GM18951 (cell line): ENCODE measurements at regions not wholly inside any gene's neighbourhood (a gene's known extent, or its start where the extent isn't known, plus 50 kb on each side); places are given as distances from the start of the nearest gene placed in this dataset.

Source experiments
- POLR2A ChIP-seq: IDR thresholded peaks from 4 replicates; pipeline ENCODE4 v1.6.1; 2011; ENCODE audit warnings: mild to moderate bottlenecking; ENCODE audit not compliant: insufficient read length, insufficient read depth; ENCODE audit errors: extremely low read depth
- in situ Hi-C: fragments of 300-500 bp; cut with MboI; formaldehyde crosslinking; loops from one replicate; pipeline ENCODE4 v1.12.0; 2022; ENCODE audit warnings: low sequenced_read_pairs, mixed read lengths, inconsistent platforms; ENCODE audit not compliant: unreplicated experiment

DNA sequence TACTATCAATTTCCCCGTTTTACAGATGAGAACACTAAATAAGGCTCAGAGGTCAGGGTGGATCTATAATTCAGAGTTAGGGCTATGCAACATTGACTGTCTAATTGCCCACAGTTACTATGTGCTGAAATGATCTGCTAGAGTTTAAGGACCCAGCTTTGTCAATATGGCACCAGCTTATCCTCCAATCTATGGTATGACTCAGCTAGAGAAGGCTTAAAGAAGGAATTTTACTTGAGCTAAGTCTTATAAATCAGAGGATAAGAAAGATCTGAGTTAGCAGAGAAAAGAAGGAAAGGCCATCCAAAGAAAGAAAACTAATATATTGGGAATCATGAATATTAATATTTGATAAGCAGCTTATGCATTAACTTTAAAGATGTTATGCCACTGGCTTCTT lies 78.1 kb downstream of the ASB9 start:
- in situ Hi-C loops: no loop called here
- no peak for TF ChIP-seq POLR2A

DNA sequence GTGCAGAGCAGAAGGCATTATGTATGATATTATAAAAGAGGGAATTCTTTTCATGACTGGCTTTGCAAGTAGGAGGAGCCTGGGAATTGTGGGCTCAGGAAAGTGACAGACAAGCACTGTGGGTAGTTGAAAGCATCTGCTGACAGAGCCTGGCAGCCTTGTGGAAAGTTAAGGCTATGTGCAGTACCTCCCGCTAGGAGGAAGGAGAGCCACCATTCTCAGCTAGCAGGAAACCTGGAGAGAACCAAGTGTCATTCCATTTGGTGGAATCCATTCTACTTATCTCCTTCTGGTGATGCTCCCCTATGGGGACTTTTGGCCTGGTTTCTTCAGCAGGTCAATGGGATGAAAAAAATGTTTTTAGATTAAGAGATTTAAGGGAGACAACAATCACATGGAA lies 81.8 kb downstream of the ASB9 start:
- no peak for TF ChIP-seq POLR2A
- in situ Hi-C loops: no loop called here

DNA sequence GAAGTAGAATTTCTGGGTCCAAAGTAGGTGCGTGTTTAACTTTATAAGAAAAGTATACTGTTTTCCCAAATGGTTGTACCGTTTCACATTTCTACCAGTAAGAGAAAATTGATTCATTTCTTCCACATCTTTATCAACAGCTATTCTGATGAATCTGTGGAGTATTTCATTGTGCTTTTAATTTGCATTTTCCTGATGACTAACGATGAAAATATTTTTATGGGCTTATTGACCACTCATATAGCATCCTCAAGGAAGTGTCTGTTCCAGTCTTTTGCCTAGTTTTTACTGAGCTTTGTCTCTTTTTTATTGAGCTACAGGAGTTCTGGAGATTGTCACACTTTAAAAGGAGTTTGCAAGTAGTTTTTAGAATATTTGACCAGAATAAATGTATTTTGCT lies 92.6 kb downstream of the ASB9 start:
- in situ Hi-C loops: no loop called here
- no peak for TF ChIP-seq POLR2A

DNA sequence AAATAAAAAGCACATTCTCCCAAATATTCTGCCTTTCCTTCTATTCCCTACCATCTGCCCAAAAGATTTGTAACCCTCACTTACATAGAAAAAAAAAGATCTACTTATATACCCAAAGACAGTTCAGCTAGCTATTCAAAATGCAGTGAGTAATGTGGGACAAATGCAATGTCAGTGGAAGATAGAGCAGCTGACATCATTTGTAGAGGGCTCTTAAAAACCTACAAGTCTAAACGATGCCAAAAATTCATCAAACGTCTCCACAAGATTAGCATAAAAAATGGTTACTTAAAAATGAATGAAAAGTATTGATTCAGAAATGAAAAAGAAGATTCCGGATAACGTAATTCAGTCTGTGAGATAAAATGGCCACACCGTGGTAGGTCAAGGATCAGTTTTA lies 96.5 kb downstream of the ASB9 start:
- in situ Hi-C loops: no loop called here
- TF ChIP-seq POLR2A: no peak

DNA sequence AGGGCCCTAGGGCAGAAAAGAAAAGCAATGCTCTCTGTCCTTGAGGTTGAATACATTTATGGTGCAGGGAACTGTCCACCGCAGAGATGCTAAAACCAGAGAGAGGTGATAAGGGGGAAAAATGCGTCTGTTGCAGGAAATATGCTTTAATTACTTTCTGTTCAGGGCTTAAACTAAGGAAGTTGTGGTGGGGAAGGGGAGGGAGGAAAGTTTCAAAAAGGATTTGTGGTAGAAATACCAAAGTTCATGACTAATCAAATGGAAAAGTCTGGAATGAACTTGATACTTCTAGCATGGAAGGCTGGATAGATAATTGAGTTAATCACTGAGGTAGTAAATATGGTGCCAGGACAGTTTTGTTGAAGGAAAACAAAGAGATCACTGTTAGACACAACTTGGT lies 99.0 kb downstream of the ASB9 start:
- in situ Hi-C loops: no loop called here

DNA sequence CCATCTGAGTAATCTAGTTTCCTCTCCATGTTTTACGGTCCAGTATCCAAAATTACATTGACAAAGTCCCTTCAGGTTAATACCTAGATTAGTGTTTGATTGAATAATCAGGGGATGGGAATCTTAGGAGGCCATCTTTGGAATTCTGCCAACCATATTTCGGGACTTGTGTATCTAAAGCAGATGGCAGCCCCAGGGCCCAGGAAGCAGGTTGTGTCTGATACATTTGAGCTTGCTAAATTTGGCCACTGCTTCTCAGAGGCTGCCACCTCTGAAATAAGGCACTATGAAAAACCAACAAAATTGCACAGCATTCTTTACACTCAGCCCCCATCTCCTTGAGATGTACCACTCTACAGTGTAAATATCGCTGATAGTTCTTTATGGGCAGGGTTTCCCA lies 102.1 kb downstream of the ASB9 start:
- TF ChIP-seq POLR2A: no peak
- in situ Hi-C loops: no loop called here

More for the DNA sequence above, 99.0 kb downstream of the ASB9 start:
- TF ChIP-seq POLR2A: no peak

DNA sequence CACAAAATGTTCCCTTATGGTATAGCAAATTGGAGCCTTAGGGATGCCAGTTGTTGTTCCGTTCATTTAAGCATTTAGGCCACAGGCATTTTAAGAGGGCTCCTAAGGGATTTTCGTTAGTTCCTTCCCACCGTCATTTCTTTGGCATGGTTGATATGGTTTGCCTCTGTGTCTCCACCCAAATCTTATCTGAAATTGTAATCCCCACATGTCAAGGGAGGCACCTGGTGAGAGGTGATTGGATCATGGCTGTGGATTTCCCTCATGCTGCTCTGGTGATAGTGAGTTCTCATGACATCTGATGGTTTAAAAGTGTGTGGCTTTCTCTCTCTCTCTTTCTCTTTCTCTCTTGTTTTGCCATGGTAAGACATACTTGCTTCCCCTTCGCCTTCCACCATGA lies 104.1 kb downstream of the ASB9 start:
- no peak for TF ChIP-seq POLR2A
- in situ Hi-C loops: no loop called here

DNA sequence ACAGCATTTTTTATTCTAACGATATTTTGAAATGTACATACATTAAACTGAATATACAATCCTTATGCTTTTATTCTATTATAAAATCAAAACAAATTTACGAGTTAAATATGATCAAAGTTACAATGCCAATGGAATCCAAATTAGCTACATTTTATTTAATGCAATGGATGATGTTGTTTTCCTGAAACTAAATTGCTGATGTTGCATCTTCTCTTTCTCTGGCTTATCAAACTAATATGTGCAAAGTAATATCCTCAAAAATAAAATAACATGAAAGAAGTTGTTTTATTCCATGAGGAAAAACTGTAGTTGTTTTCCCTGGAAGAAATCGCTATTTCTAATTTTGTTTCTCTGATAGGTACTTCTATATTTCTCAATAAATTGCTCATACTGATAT lies 106.8 kb downstream of the ASB9 start:
- TF ChIP-seq POLR2A: no peak
- in situ Hi-C loops: no loop called here

DNA sequence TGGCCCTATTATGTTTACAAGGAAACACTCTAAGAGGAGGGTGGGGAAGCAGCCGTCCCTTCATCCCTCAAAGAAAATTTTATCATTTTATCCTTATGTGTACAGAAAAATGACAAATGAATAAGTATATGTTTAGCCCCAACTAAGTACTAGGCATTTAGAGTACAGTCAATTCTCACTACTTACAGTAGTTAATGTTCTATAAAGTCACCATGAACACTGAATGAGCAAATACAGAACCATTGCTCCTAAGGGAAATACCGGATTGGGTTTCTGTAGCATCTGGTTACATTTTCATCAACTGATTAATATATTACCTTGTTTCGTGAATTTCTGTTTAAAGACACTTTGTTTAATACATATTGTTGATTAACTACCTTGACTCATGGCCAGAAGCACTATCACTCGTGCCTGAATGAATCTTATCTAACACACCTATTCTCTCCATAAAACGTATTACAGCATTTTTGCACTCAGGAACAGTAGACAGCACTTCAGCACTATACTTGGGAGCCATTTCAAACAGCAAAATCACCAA lies 109.3 kb downstream of the ASB9 start:
- no peak for TF ChIP-seq POLR2A
- in situ Hi-C loops: no loop called here

DNA sequence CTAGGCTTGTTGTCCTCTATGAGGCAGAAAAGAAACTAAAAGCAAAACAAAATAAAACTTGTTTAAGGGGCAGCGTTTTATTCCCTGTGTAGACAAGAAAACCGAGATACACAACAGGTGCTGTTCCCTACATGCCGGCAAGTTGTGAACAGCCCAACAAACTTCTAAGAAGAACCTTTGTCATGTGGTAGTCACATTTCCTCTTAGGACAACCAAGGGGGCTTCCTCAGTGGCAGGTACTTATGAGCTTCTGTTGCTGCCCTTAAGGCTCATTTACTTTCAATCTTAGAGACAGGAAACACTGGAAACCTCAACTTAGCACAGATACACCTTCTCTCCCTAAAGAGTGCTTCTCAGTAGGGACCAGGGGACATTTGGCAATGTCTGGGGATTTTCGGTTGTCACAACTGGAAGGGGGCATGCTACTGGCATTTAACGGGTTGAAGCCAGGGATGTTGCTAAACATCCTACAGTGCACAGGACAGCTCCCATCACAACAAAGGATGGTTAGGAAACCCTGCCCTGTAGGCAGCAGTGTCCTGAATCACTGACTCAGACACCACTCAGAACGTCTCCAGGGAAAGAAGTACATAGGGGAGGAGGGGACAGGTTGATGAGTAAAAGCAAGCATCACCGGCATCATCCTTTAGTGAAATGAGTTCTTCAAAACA lies 111.0 kb downstream of the ASB9 start:
- in situ Hi-C loops: no loop called here
- peak; percentile 39 for TF ChIP-seq POLR2A

DNA sequence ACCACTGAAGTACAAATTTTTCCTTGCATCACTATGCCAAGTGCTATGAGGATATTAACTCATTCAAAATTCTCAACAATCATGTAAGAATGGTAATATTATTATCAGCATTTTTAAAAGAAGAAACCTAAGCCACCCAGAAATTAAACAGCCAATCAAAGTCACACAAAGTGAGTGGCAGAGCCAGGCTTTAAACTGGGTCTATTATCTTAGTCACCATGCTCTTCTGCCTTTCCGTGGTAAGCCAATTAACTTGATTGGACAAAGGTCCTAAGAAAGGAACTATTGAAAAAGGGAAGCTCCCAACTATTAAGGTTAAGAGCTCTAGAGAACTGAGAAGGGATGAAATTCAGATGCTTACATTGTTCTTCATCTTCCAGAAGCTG lies 111.5 kb downstream of the ASB9 start:
- in situ Hi-C loops: no loop called here
- no peak for TF ChIP-seq POLR2A

DNA sequence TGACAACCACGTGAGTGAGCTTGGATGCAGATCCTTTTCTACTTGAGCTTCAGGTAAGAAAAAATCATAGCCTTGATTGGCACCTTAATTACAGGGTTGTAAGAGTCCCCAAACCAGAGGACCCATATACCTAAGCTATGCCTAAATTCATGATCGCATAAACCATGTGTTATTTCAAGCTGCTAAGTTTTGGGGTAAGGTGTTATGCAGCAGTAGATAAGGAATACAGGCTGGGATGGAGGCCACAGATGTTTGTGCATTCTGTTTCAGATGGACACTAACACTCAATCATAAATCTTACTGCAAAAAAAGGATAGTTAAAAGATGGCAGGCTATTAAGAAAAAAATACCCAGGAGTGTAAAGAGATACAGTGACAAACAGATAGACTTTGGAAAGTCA lies 112.3 kb downstream of the ASB9 start:
- in situ Hi-C loops: no loop called here
- no peak for TF ChIP-seq POLR2A

DNA sequence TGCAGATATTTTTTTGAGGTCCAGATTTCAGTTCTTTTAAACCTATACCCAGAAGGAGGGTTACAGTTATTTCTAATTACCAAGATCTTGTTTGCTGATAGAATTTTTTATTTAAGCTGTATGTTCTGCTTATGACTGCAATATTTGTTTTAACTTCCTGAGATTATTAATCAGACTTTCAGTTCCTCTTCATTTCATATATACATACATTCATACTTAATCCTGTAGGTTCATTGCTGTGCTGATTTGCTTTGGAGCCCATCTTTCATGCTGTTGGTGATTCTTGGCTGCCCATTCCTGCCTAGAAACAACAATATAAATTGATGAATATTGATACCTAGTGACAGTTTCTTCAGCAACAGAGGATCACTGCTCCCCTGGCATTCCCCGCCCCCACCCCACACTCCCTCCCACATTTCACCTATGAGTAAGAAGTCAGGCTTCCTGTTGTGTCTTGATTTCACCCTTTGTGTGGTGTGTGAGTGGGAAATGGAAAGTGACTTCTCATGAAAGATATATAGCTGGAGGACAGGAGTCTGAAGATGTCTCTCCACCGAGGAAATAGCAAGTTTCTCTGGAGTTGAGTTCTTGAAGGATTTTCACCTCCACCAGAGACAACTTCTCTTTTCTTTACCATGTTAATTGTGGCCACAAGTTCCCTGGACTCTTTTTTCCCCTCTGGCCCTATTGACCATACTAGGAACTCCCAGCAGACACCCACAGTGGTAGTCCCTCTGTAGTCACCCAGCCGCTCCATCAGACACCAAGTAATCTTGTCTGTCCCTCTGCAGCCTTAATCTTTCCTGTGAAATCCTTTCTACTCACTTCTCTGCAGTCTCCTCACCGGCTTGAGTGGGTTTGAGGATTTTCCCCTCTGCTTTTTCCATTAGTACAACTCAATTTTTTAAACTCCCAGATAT lies 118.4 kb downstream of the ASB9 start:
- in situ Hi-C loops: no loop called here
- no peak for TF ChIP-seq POLR2A

DNA sequence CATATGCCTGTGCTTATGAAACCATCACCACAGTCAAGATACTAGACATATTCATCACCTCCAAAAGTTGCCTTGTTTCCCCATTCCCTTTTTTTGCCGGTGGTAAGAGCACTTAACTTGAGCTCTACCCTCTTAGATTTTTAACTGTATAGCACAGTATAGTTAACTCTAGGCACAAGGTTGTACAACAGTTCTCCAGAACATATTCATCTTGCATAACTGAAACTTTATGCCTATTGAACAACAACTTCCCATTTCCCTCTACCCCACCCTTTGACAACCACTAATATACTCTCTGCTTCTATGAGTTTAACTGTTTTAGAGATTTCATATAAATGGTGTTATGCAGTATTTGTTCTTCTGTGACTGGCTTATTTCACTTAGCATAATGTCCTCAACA lies 119.3 kb downstream of the ASB9 start:
- TF ChIP-seq POLR2A: no peak
- in situ Hi-C loops: no loop called here
